Ovary (tissue), 7 donors: ENCODE measurements at regions not wholly inside any gene's neighbourhood (a gene's known extent, or its start where the extent isn't known, plus 50 kb on each side); places are given as distances from the start of the nearest gene placed in this dataset.

Experiments
- DNase-seq, 5 donors: peaks; one replicate each; pipeline ENCODE4 v3.0.0-alpha.2; 2019 to 2020
- H3K27ac ChIP-seq, 2 donors: fragments of 200-600 bp; one replicate each; pipeline versions ENCODE4 v1.5.1 to v1.8.0; 2019 to 2022
- H3K27me3 ChIP-seq: fragments of 200-600 bp; one replicate; pipeline ENCODE4 v1.8.0; 2022
- H3K36me3 ChIP-seq: fragments of 200-600 bp; sonication (generic); one replicate; pipeline ENCODE4 v1.5.1; 2019
- H3K4me1 ChIP-seq: one replicate; pipeline ENCODE4 v1.8.1; 2013; ENCODE audit warnings: mild to moderate bottlenecking, moderate library complexity; ENCODE audit not compliant: insufficient read depth
- H3K4me3 ChIP-seq: fragments of 200-600 bp; sonication (generic); one replicate; pipeline ENCODE4 v1.5.1; 2017
- H3K9me3 ChIP-seq, 2 donors: fragments of 200-600 bp in 1 of 2; sonication (generic) in 1 of 2; one replicate each; pipeline versions ENCODE4 v1.5.1 to v1.8.1; 2013 to 2019; ENCODE audit warnings: mild to moderate bottlenecking in 1 of 2, moderate library complexity in 1 of 2
- EP300 ChIP-seq: sonication (generic); formaldehyde crosslinking; IDR thresholded peaks from one replicate; pipeline ENCODE4 v1.6.1; 2017; ENCODE audit warnings: antibody characterized with exemption
- POLR2A ChIP-seq: fragments of 450-650 bp; IDR thresholded peaks from one replicate; pipeline ENCODE4 v1.6.1; 2017; ENCODE audit warnings: antibody characterized with exemption, mild to moderate bottlenecking, moderate library complexity
- WGBS, 3 donors: extraction: QIAGEN DNeasy Blood & Tissue Kit in 1 of 3; methylation state at CpG; one replicate each; pipeline versions ENCODE4 v1.1.5 to v1.1.7; 2013 to 2017; 5-methylcytosine and 5-hydroxymethylcytosine counted together
- intact Hi-C, 4 donors: fragments of 100-400 bp; cut with DNase I; formaldehyde crosslinking; loops; one replicate each; pipeline versions ENCODE4 v1.11.0 to v1.15.1; 2022 to 2023
- TF ChIP-seq, protein P1 (sequence below), 3 donors: fragments of 450-650 bp in 2 of 3; fragments of 200-600 bp in 1 of 3; IDR thresholded peaks; one replicate each; pipeline versions ENCODE4 v1.5.1 to v1.8.0; 2016 to 2022; ENCODE audit warnings: antibody characterized with exemption in 3 of 3, mild to moderate bottlenecking in 1 of 3
- donor health status: DM: no; HTN: no; CAD: no; lungs with moderate emphysema.
- donor health status: DM: no; HTN: no; CAD: no.
- donor health status: Bipolar disorder and iron deficiency.
- donor health status: DM: no; HTN: no; CAD: no.
- donor health status: DM: yes; HTN: yes; CAD: no.

DNA sequence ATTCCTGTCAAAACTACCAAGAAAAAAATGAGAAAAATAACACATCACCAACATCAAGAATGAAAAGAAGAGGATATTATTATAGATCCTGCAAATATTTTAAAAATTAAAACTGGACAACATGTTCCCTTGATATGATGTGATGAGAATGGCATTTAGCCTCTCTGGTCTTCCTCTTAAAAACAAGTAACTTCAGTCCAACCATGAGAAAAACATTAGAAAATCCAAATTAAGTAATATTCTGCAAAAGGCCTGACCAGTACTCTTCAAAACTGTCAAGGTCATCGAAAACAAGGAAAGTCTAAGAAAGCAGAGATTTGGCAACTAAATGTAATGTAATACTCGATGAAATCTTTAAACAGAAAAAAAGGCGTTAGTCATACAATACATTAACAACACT, 167.1 kb upstream of the SNX2 start:
- no peak overlapping the region for H3K4me3 ChIP-seq
- intact Hi-C loops: loop anchor here in 1 of 4 donors (10.0 kb wide), 1 partner anchor 87 kb away; no protein-coding TSS in a partner anchor
- no peak overlapping the region for H3K27ac ChIP-seq
- peaks cover 2% of the 10 kb centered on the region for H3K4me1 ChIP-seq
- H3K9me3 ChIP-seq: no peaks in the 10 kb centered on the region
- H3K27me3 ChIP-seq: no peaks in the 10 kb centered on the region
- no peak for TF ChIP-seq EP300
- TF ChIP-seq POLR2A: no peak
- TF ChIP-seq, protein P1, sequence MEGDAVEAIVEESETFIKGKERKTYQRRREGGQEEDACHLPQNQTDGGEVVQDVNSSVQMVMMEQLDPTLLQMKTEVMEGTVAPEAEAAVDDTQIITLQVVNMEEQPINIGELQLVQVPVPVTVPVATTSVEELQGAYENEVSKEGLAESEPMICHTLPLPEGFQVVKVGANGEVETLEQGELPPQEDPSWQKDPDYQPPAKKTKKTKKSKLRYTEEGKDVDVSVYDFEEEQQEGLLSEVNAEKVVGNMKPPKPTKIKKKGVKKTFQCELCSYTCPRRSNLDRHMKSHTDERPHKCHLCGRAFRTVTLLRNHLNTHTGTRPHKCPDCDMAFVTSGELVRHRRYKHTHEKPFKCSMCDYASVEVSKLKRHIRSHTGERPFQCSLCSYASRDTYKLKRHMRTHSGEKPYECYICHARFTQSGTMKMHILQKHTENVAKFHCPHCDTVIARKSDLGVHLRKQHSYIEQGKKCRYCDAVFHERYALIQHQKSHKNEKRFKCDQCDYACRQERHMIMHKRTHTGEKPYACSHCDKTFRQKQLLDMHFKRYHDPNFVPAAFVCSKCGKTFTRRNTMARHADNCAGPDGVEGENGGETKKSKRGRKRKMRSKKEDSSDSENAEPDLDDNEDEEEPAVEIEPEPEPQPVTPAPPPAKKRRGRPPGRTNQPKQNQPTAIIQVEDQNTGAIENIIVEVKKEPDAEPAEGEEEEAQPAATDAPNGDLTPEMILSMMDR (IDR thresholded peaks at IDR 0.05): no peak
- WGBS, 3 donors: 14 to 34% (median 21%) methylated on average over 3 of the region's 3 CpGs
- no peaks in the 10 kb centered on the region for H3K36me3 ChIP-seq
- no peak for DNase-seq

DNA sequence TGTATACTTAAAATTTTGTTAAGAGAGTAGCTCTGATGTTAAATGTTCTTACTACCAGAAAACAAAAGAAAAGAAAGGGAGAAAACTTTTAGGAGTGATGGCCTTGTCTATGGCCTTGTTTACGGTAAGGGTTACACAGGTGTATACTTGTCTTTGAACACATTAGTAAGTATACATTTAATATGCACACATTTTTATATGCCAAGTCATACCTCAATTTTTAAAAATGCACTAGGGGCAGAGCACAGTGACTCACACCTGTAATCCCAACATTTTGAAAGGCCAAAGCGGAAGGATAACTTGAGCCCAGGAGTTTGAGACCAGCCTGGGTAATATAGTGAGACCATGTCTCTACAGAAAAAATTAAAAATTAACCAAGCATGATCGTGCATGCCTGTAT, 166.7 kb upstream of the SNX2 start:
- no peak overlapping the region for H3K4me3 ChIP-seq
- TF ChIP-seq POLR2A (no peak), EP300 (no peak)
- TF ChIP-seq, protein P1 (IDR thresholded peaks at IDR 0.05): no peak
- H3K27ac ChIP-seq: no peak overlapping the region
- 91 to 95% (median 94%) methylated on average over 3 of the region's 3 CpGs for WGBS, 3 donors
- H3K4me1 ChIP-seq: peaks cover 3% of the 10 kb centered on the region
- H3K27me3 ChIP-seq: no peaks in the 10 kb centered on the region
- H3K9me3 ChIP-seq: no peaks in the 10 kb centered on the region
- no peak for DNase-seq
- H3K36me3 ChIP-seq: no peaks in the 10 kb centered on the region
- intact Hi-C loops: loop anchor here in 1 of 4 donors (10.0 kb wide), 1 partner anchor 87 kb away; no protein-coding TSS in a partner anchor

DNA sequence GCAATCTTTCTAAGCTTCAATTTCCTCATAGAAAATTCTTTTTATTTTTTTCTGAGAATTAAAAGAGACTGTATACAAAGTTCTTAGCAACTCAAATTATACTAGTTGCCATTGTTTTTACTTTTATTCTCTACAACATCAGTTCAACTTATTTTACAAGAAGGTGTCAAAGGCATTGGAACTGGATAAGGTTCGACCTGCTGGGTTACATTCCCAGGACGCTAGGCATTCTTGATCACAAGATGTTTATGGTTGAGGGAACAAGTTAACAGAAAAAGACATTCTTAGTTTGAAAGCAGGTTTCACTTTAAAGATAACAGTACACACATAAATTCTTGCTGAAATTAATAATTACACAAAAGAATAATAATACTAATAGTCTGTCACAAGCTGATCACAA, 163.5 kb upstream of the SNX2 start:
- no peak for DNase-seq
- TF ChIP-seq EP300: no peak
- no peak for TF ChIP-seq POLR2A
- TF ChIP-seq, protein P1 (IDR thresholded peaks at IDR 0.05): no peak
- H3K4me3 ChIP-seq: no peak overlapping the region
- no peaks in the 10 kb centered on the region for H3K27me3 ChIP-seq
- H3K9me3 ChIP-seq: no peaks in the 10 kb centered on the region
- no peak overlapping the region for H3K27ac ChIP-seq
- intact Hi-C loops: no loop called here
- 21 to 44% (median 25%) methylated on average over 2 of the region's 2 CpGs for WGBS, 3 donors
- peaks cover 4% of the 10 kb centered on the region for H3K4me1 ChIP-seq
- no peaks in the 10 kb centered on the region for H3K36me3 ChIP-seq

DNA sequence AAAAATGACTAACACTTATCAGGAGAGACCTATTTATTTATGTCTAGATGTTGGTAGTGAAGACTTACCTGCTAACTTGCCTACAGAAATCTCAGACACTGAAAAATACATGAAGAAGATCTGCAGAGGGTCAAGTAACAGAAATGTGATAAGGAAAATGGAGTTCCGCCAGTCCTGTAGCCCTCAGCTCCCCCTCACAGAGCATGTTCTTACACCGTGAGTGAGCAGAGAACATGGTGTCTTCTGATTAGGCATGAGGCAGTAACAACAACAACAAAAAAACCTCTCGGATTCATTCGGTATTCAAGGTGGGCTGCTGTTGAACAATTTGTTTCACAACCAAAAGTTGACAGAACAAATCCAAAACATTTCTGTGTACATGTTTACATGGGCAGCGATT, 162.0 kb upstream of the SNX2 start:
- H3K27me3 ChIP-seq: no peaks in the 10 kb centered on the region
- TF ChIP-seq POLR2A: no peak
- TF ChIP-seq, protein P1 (IDR thresholded peaks at IDR 0.05): no peak
- TF ChIP-seq EP300: no peak
- no peaks in the 10 kb centered on the region for H3K9me3 ChIP-seq
- peak in 1 of 5 donors; percentile 18 for DNase-seq
- 52 to 53% (median 52%) methylated on average over 5 of the region's 5 CpGs for WGBS, 3 donors
- H3K36me3 ChIP-seq: no peaks in the 10 kb centered on the region
- intact Hi-C loops: no loop called here
- no peak overlapping the region for H3K27ac ChIP-seq
- H3K4me3 ChIP-seq: no peak overlapping the region
- peaks cover 4% of the 10 kb centered on the region for H3K4me1 ChIP-seq

DNA sequence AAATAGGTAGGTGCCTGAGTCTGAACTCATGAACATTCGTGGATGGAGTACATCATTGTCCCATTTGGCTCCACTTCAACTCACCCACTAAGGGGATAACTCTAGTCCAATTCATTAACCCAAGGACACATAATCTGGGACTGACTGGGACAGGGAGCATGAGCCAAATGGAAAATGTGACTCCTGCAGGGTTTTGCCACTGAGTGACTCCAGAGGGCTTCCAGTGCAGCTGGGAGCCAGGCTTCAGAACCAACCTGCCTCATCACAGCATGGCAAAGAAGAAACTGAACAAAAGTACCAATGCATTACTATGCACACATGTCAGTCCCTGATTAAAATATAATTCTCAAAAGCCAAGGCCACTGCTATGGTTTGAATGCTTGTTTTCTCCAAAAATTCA, 159.7 kb upstream of the SNX2 start:
- intact Hi-C loops: no loop called here
- 67 to 82% (median 75%) methylated on average over 1 of the region's 1 CpG for WGBS, 3 donors
- Histone ChIP-seq H3K36me3 (no peaks in the 10 kb centered on the region), H3K27me3 (no peaks in the 10 kb centered on the region), H3K27ac (no peak overlapping the region), H3K4me1 (peaks cover 2% of the 10 kb centered on the region), H3K9me3 (no peaks in the 10 kb centered on the region), H3K4me3 (no peak overlapping the region)
- DNase-seq: no peak
- TF ChIP-seq, protein P1 (IDR thresholded peaks at IDR 0.05): no peak
